Smooth muscle cell (in vitro differentiated cells): ENCODE measurements at regions not wholly inside any gene's neighbourhood (a gene's known extent, or its start where the extent isn't known, plus 50 kb on each side); places are given as distances from the start of the nearest gene placed in this dataset.

Source experiments
- DNase-seq: peaks from one replicate; lab custom pipeline; 2025; ENCODE audit not compliant: unreplicated experiment; lab: John Stamatoyannopoulos, UW
- H2AFZ ChIP-seq: fragments of 200-600 bp; sonication (generic); 2 replicates; pipeline ENCODE4 v1.6.0; 2016; ENCODE audit warnings: antibody characterized with exemption, low read depth, mild to moderate bottlenecking
- H3F3A ChIP-seq: fragments of 200-600 bp; sonication (generic); 2 replicates; pipeline ENCODE4 v1.6.0; 2017; ENCODE audit warnings: antibody characterized with exemption, low read depth
- H3K27ac ChIP-seq: fragments of 200-600 bp; sonication (generic); 2 replicates; pipeline ENCODE4 v1.5.1; 2016; ENCODE audit warnings: low read depth, mild to moderate bottlenecking
- H3K27me3 ChIP-seq: fragments of 200-600 bp; sonication (generic); 2 replicates; pipeline ENCODE4 v1.6.1; 2016; ENCODE audit warnings: low read depth, mild to moderate bottlenecking
- H3K36me3 ChIP-seq: fragments of 200-600 bp; sonication (generic); 2 replicates; pipeline ENCODE4 v1.5.1; 2016; ENCODE audit warnings: low read depth
- H3K4me1 ChIP-seq: fragments of 200-600 bp; sonication (generic); 2 replicates; pipeline ENCODE4 v1.5.1; 2016; ENCODE audit warnings: low read depth
- H3K4me2 ChIP-seq: fragments of 200-600 bp; sonication (generic); 2 replicates; pipeline ENCODE4 v1.6.0; 2016; ENCODE audit warnings: mild to moderate bottlenecking
- H3K4me3 ChIP-seq: fragments of 200-600 bp; sonication (generic); 2 replicates; pipeline ENCODE4 v1.5.1; 2016; ENCODE audit warnings: mild to moderate bottlenecking
- H3K79me2 ChIP-seq: fragments of 200-600 bp; sonication (generic); 2 replicates; pipeline ENCODE4 v1.6.0; 2016; ENCODE audit warnings: low read depth, mild to moderate bottlenecking
- H3K9ac ChIP-seq: fragments of 200-600 bp; sonication (generic); 2 replicates; pipeline ENCODE4 v1.6.0; 2016; ENCODE audit warnings: low read depth
- H3K9me3 ChIP-seq: fragments of 200-600 bp; sonication (generic); replicated peaks from 2 replicates; pipeline ENCODE4 v1.5.1; 2016; ENCODE audit warnings: low read depth
- H4K20me1 ChIP-seq: fragments of 200-600 bp; sonication (generic); 2 replicates; pipeline ENCODE4 v1.6.0; 2016; ENCODE audit warnings: low read depth
- WGBS: methylation state at CpG from one replicate; pipeline ENCODE4 v1.1.7; 2016; ENCODE audit warnings: low lambda C conversion rate; 5-methylcytosine and 5-hydroxymethylcytosine counted together
- TF ChIP-seq, protein P1 (sequence below): fragments of 200-600 bp; sonication (generic); IDR thresholded peaks from 2 replicates; pipeline ENCODE4 v1.5.1; 2017; ENCODE audit warnings: borderline replicate concordance, mild to moderate bottlenecking, antibody characterized with exemption; ENCODE audit not compliant: insufficient read depth, poor library complexity, severe bottlenecking

DNA sequence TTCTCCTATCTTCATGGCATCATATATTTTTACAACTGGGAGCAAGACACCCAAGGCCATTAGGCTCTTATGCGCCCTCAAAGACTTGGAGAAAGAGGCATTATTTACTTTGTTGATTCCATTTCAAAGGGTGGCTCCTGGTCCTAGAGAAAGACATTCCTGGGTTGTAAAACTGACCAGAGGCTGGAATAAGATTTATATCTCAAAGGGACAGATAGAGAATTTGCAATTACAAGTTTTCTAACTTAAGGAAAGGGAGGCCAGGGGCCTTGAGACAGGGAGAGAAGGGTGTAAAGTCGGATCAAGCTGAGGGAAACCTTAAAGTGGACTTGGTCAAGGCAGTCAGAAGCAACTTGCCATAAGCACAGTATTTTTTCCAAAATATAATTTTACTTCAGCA is 1086.0 kb downstream of the SORCS3 start:
- TF ChIP-seq, protein P1, sequence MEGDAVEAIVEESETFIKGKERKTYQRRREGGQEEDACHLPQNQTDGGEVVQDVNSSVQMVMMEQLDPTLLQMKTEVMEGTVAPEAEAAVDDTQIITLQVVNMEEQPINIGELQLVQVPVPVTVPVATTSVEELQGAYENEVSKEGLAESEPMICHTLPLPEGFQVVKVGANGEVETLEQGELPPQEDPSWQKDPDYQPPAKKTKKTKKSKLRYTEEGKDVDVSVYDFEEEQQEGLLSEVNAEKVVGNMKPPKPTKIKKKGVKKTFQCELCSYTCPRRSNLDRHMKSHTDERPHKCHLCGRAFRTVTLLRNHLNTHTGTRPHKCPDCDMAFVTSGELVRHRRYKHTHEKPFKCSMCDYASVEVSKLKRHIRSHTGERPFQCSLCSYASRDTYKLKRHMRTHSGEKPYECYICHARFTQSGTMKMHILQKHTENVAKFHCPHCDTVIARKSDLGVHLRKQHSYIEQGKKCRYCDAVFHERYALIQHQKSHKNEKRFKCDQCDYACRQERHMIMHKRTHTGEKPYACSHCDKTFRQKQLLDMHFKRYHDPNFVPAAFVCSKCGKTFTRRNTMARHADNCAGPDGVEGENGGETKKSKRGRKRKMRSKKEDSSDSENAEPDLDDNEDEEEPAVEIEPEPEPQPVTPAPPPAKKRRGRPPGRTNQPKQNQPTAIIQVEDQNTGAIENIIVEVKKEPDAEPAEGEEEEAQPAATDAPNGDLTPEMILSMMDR = no peak
- H3K79me2 ChIP-seq = no peaks in the 10 kb centered on the region
- H3F3A ChIP-seq = no peaks in the 10 kb centered on the region
- H3K4me1 ChIP-seq = no peaks in the 10 kb centered on the region
- no peak overlapping the region for H3K4me3 ChIP-seq
- H3K9ac ChIP-seq = no peak overlapping the region
- WGBS = 44% methylated on average over 2 of the region's 2 CpGs
- H3K36me3 ChIP-seq = no peaks in the 10 kb centered on the region
- H3K27me3 ChIP-seq = no peaks in the 10 kb centered on the region
- H3K4me2 ChIP-seq = no peak overlapping the region
- H3K27ac ChIP-seq = no peak overlapping the region
- H4K20me1 ChIP-seq = no peaks in the 10 kb centered on the region
- H2AFZ ChIP-seq = no peak overlapping the region
- H3K9me3 ChIP-seq = no peaks in the 10 kb centered on the region
- DNase-seq = no peak

DNA sequence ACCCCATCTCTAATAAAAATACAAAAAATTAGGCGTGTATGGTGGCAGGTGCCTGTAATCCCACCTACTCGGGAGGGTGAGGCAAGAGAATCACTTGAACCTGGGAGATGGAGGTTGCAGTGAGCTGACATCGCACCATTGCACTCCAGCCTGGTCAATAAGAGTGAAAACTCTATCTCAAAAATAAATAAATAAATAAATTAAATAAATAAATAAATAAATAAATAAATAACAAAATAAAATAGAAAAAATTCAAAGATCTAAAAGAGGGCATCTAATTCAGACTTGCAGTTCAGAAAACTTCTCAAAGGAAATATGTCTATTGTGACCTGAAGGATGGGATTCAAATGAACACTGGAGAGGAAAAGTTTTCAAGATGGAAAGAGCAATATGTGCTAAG is 1085.1 kb downstream of the SORCS3 start:
- no peak overlapping the region for H3K27ac ChIP-seq
- no peak overlapping the region for H3K9ac ChIP-seq
- 95% methylated on average over 3 of the region's 3 CpGs for WGBS
- no peaks in the 10 kb centered on the region for H3K4me1 ChIP-seq
- no peaks in the 10 kb centered on the region for H3F3A ChIP-seq
- H3K79me2 ChIP-seq = no peaks in the 10 kb centered on the region
- H3K9me3 ChIP-seq = no peaks in the 10 kb centered on the region
- H3K27me3 ChIP-seq = no peaks in the 10 kb centered on the region
- H3K4me3 ChIP-seq = no peak overlapping the region
- H3K36me3 ChIP-seq = no peaks in the 10 kb centered on the region
- H4K20me1 ChIP-seq = no peaks in the 10 kb centered on the region
- TF ChIP-seq, protein P1 = no peak
- H3K4me2 ChIP-seq = no peak overlapping the region
- DNase-seq = no peak
- no peak overlapping the region for H2AFZ ChIP-seq

DNA sequence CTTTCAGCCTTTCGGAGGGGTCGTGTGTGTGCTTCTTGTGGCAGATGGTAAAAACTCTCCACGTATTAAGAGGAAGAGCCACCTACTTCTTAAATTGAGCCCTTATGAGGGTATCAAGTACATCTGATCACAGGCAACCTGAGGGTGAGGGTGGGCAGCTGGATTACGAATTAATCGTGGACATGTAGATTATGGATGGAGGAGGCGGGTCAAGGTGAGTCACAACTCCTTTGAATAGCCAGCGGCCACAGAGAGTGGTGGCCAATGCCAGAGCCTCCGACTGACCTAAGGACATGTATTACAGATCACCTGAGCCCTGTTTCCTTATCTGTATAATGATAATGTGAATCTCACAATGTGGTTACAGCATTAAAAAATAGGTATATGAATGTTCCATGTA is 1083.9 kb downstream of the SORCS3 start:
- TF ChIP-seq, protein P1 = no peak
- 89% methylated on average over 8 of the region's 8 CpGs for whole genome bisulfite sequencing
- Histone ChIP-seq H3K9me3 (no peaks in the 10 kb centered on the region), H3K27me3 (no peaks in the 10 kb centered on the region), H4K20me1 (no peaks in the 10 kb centered on the region), H3K4me3 (no peak overlapping the region), H3K4me1 (no peaks in the 10 kb centered on the region), H3K36me3 (no peaks in the 10 kb centered on the region), H2AFZ (no peak overlapping the region), H3K27ac (no peak overlapping the region), H3K4me2 (no peak overlapping the region), H3K79me2 (no peaks in the 10 kb centered on the region), H3K9ac (no peak overlapping the region), H3F3A (no peaks in the 10 kb centered on the region)
- DNase-seq = no peak

DNA sequence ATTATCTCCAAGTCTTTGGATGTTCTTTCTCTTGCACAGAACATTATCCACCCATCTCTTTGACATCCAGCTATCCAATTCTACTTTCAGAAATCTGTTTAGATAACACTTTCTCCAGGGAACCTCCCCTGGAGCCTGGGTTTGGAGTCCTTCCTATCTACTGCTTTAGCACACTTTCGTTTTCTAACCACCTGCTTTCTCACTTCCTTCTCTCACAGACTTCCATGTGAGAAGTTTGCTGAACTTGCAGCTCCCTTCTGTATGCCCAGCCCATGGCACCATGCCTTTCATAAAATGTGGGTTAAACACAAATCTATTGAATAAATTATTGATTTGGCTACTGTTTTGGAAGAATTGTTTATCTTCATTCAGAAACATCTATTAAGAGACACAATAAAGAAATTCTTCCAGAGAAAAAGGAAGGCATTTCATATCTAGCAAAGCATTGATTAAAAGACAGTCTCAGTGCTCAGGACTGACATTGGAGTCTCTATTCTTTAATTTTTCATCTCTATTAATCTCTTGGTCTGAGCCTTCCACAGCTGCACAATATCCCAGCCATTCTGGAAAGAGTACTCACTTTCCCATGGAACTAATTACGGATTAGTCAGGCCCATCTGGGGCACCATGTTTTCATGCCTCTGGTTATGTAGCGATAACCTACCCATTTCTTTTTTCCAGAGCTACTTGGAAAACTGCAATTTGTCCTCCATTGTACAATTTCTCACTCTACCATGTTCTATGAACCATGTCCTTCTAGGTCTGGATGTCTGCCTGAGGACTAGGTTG is 1077.3 kb downstream of the SORCS3 start:
- Histone ChIP-seq H3K4me1 (no peaks in the 10 kb centered on the region), H2AFZ (no peak overlapping the region), H3K79me2 (no peaks in the 10 kb centered on the region), H3K27ac (no peak overlapping the region), H4K20me1 (no peaks in the 10 kb centered on the region), H3F3A (no peaks in the 10 kb centered on the region), H3K4me2 (no peak overlapping the region), H3K9ac (no peak overlapping the region), H3K36me3 (no peaks in the 10 kb centered on the region), H3K9me3 (no peaks in the 10 kb centered on the region), H3K27me3 (no peaks in the 10 kb centered on the region), H3K4me3 (no peak overlapping the region)
- TF ChIP-seq, protein P1 = no peak
- WGBS = 92% methylated on average over 3 of the region's 3 CpGs
- no peak for DNase-seq
